Sigmoid colon (tissue), 6 donors: ENCODE measurements at regions not wholly inside any gene's neighbourhood (a gene's known extent, or its start where the extent isn't known, plus 50 kb on each side); places are given as distances from the start of the nearest gene placed in this dataset.
"Not testable (repeated sequence)": the region's sequence is repeated elsewhere in the genome, so short reads cannot be mapped to it uniquely, and the experiment has no call there.

Experiments
- DNase-seq: peaks from one replicate; pipeline ENCODE4 v3.0.0-alpha.2; 2019
- H3K27ac ChIP-seq, 4 donors: fragments of 200-600 bp; sonication (generic); one replicate each; pipeline ENCODE4 v1.5.1; 2016 to 2019; ENCODE audit warnings: mild to moderate bottlenecking in 1 of 4
- H3K27me3 ChIP-seq, 3 donors: fragments of 200-600 bp; sonication (generic); one replicate each; pipeline ENCODE4 v1.5.1; 2019; ENCODE audit warnings: mild to moderate bottlenecking in 1 of 3
- H3K36me3 ChIP-seq, 4 donors: fragments of 200-600 bp; sonication (generic); one replicate each; pipeline ENCODE4 v1.5.1; 2016 to 2019
- H3K4me1 ChIP-seq, 4 donors: fragments of 200-600 bp; sonication (generic); one replicate each; pipeline ENCODE4 v1.5.1; 2017 to 2019
- H3K4me3 ChIP-seq, 4 donors: fragments of 200-600 bp; sonication (generic); one replicate each; pipeline ENCODE4 v1.5.1; 2017 to 2019; ENCODE audit warnings: mild to moderate bottlenecking in 2 of 4, moderate library complexity in 1 of 4
- H3K9me3 ChIP-seq, 4 donors: fragments of 200-600 bp in 3 of 4; sonication (generic) in 3 of 4; one replicate each; pipeline versions ENCODE4 v1.5.1 to v1.6.1; 2013 to 2019
- CTCF ChIP-seq, 4 experiments: fragments of 450-650 bp in 3 of 4; fragments of 200-600 bp in 1 of 4; IDR thresholded peaks; one replicate each; pipeline ENCODE4 v1.5.1; 2016 to 2019; ENCODE audit warnings: antibody characterized with exemption in 4 of 4, mild to moderate bottlenecking in 3 of 4, moderate library complexity in 2 of 4
- EP300 ChIP-seq, 4 donors: sonication (generic); formaldehyde crosslinking; IDR thresholded peaks; one replicate each; pipeline ENCODE4 v1.6.1; 2017; ENCODE audit warnings: antibody characterized with exemption in 4 of 4
- POLR2A ChIP-seq, 2 donors: fragments of 450-650 bp; IDR thresholded peaks; one replicate each; pipeline ENCODE4 v1.6.1; 2016; ENCODE audit warnings: antibody characterized with exemption in 2 of 2, mild to moderate bottlenecking in 2 of 2, moderate library complexity in 2 of 2
- POLR2AphosphoS5 ChIP-seq, 4 donors: sonication (generic); formaldehyde crosslinking; IDR thresholded peaks; one replicate each; pipeline ENCODE4 v1.6.1; 2017; ENCODE audit warnings: antibody characterized with exemption in 4 of 4
- WGBS, 2 donors: extraction: QIAGEN DNeasy Blood & Tissue Kit; methylation state at CpG; one replicate each; pipeline ENCODE4 v1.1.7; 2013; 5-methylcytosine and 5-hydroxymethylcytosine counted together
- intact Hi-C: fragments of 100-400 bp; cut with DNase I; formaldehyde crosslinking; loops from one replicate; pipeline ENCODE4 v1.15.1; 2023
- donor health status: healthy with polysubstance abuse.
- donor health status: healthy.

GRCh38 chrX:113389846-113390245 is 549.2 kb upstream of the AMOT start:
- Histone ChIP-seq H3K9me3 (no peaks in the 10 kb centered on the region), H3K4me3 (no peak overlapping the region), H3K27ac (no peak overlapping the region), H3K27me3 (no peaks in the 10 kb centered on the region), H3K36me3 (no peaks in the 10 kb centered on the region), H3K4me1 (no peaks in the 10 kb centered on the region)
- TF ChIP-seq POLR2AphosphoS5 (IDR thresholded peaks at IDR 0.05) (no peak), EP300 (IDR thresholded peaks at IDR 0.05) (no peak), POLR2A (IDR thresholded peaks at IDR 0.05) (no peak), CTCF (IDR thresholded peaks at IDR 0.05) (no peak)
- intact Hi-C loops = no loop called here
- no peak for DNase-seq
- 91 to 98% methylated on average over 2 of the region's 2 CpGs for WGBS, 2 donors

GRCh38 chrX:113384628-113385027 is 544.0 kb upstream of the AMOT start:
- Histone ChIP-seq H3K27ac (no peak overlapping the region), H3K36me3 (no peaks in the 10 kb centered on the region), H3K27me3 (no peaks in the 10 kb centered on the region), H3K4me3 (no peak overlapping the region), H3K4me1 (no peaks in the 10 kb centered on the region), H3K9me3 (no peaks in the 10 kb centered on the region)
- intact Hi-C loops = no loop called here
- no peak for DNase-seq
- 68 to 69% methylated on average over 3 of the region's 3 CpGs for whole genome bisulfite sequencing, 2 donors
- no peak for TF ChIP-seq POLR2A (IDR thresholded peaks at IDR 0.05)
- TF ChIP-seq CTCF (IDR thresholded peaks at IDR 0.05) = no peak
- TF ChIP-seq EP300 (IDR thresholded peaks at IDR 0.05) = no peak
- TF ChIP-seq POLR2AphosphoS5 (IDR thresholded peaks at IDR 0.05) = no peak

- H3K36me3 ChIP-seq, H3K27ac ChIP-seq, H3K4me3 ChIP-seq, H3K4me1 ChIP-seq, H3K9me3 ChIP-seq, H3K27me3 ChIP-seq, intact Hi-C loops, DNase-seq: not testable (repeated sequence)
- 89 to 93% methylated on average over 3 of the region's 3 CpGs for WGBS, 2 donors
Observed at GRCh38 chrX:113373421-113373820, 532.8 kb upstream of the AMOT start.

GRCh38 chrX:113370006-113370405 is 529.4 kb upstream of the AMOT start:
- WGBS, 2 donors = 81 to 93% methylated on average over 7 of the region's 7 CpGs
- TF ChIP-seq POLR2A (IDR thresholded peaks at IDR 0.05) = no peak
- TF ChIP-seq POLR2AphosphoS5 (IDR thresholded peaks at IDR 0.05) = no peak
- no peak for TF ChIP-seq EP300 (IDR thresholded peaks at IDR 0.05)
- TF ChIP-seq CTCF (IDR thresholded peaks at IDR 0.05) = no peak
- no peak for DNase-seq
- intact Hi-C loops = no loop called here
- Histone ChIP-seq H3K36me3 (no peaks in the 10 kb centered on the region), H3K4me1 (no peaks in the 10 kb centered on the region), H3K27ac (no peak overlapping the region), H3K9me3 (no peaks in the 10 kb centered on the region), H3K27me3 (no peaks in the 10 kb centered on the region), H3K4me3 (no peak overlapping the region)

GRCh38 chrX:113369056-113369455 is 528.4 kb upstream of the AMOT start:
- intact Hi-C loops = no loop called here
- H3K36me3 ChIP-seq = no peaks in the 10 kb centered on the region
- WGBS, 2 donors = 82 to 89% methylated on average over 3 of the region's 3 CpGs
- TF ChIP-seq EP300 (IDR thresholded peaks at IDR 0.05) (no peak), POLR2AphosphoS5 (IDR thresholded peaks at IDR 0.05) (no peak), POLR2A (IDR thresholded peaks at IDR 0.05) (no peak), CTCF (IDR thresholded peaks at IDR 0.05) (no peak)
- H3K4me1 ChIP-seq = no peaks in the 10 kb centered on the region
- no peak overlapping the region for H3K27ac ChIP-seq
- H3K4me3 ChIP-seq = no peak overlapping the region
- no peaks in the 10 kb centered on the region for H3K27me3 ChIP-seq
- DNase-seq = no peak
- no peaks in the 10 kb centered on the region for H3K9me3 ChIP-seq
